SK-N-SH treated with all-trans-retinoic acid at 6 μM for 48 hours (cell line): ENCODE measurements at regions not wholly inside any gene's neighbourhood (a gene's known extent, or its start where the extent isn't known, plus 50 kb on each side); places are given as distances from the start of the nearest gene placed in this dataset.

Experiments used
- ATAC-seq: fragments of 200-7000 bp; cut with Tn5 transposase; 3 replicates; pipeline ENCODE4 v1.9.1; 2020; ENCODE audit warnings: mild to moderate bottlenecking, moderate library complexity
- ARNTL ChIP-seq: fragments of 450-650 bp; formaldehyde crosslinking; IDR thresholded peaks from 2 replicates; pipeline ENCODE4 v1.5.0; 2020; ENCODE audit warnings: low read depth, mild to moderate bottlenecking, moderate library complexity, borderline replicate concordance
- ESRRG ChIP-seq: fragments of 250-450 bp; sonication (Bioruptor Pico); IDR thresholded peaks from 2 replicates; pipeline ENCODE4 v1.6.1; 2021; ENCODE audit warnings: mild to moderate bottlenecking
- GLIS3 ChIP-seq: fragments of 250-450 bp; sonication (Bioruptor Pico); IDR thresholded peaks from 2 replicates; pipeline ENCODE4 v1.5.0; 2020; ENCODE audit warnings: mild to moderate bottlenecking, moderate library complexity
- ISL1 ChIP-seq: fragments of 250-450 bp; sonication (Bioruptor Pico); IDR thresholded peaks from 2 replicates; pipeline ENCODE4 v2.1.2; 2022; ENCODE audit warnings: mild to moderate bottlenecking, moderate library complexity
- OSR1 ChIP-seq: fragments of 250-450 bp; sonication (Bioruptor Pico); IDR thresholded peaks from 2 replicates; pipeline ENCODE4 v1.8.0; 2022; ENCODE audit warnings: moderate library complexity, mild to moderate bottlenecking, inconsistent platforms
- PATZ1 ChIP-seq: fragments of 250-450 bp; sonication (Bioruptor Pico); IDR thresholded peaks from 2 replicates; pipeline ENCODE4 v1.8.0; 2020; ENCODE audit warnings: mild to moderate bottlenecking, moderate library complexity, borderline replicate concordance
- PPARA ChIP-seq: fragments of 250-450 bp; sonication (Bioruptor Pico); IDR thresholded peaks from 2 replicates; pipeline ENCODE4 v1.5.0; 2020; ENCODE audit warnings: mild to moderate bottlenecking, borderline replicate concordance
- RARB ChIP-seq: fragments of 250-450 bp; sonication (Bioruptor Pico); IDR thresholded peaks from 2 replicates; pipeline ENCODE4 v1.8.0; 2021; ENCODE audit warnings: mild to moderate bottlenecking, moderate library complexity
- SNAI2 ChIP-seq: fragments of 250-450 bp; sonication (Bioruptor Pico); IDR thresholded peaks from 2 replicates; pipeline ENCODE4 v1.5.0; 2020; ENCODE audit warnings: mild to moderate bottlenecking, moderate library complexity
- TCF4 ChIP-seq: fragments of 250-450 bp; sonication (Bioruptor Pico); IDR thresholded peaks from 2 replicates; pipeline ENCODE4 v1.8.0; 2021; ENCODE audit warnings: mild to moderate bottlenecking, moderate library complexity, borderline replicate concordance
- TOX ChIP-seq: fragments of 250-450 bp; sonication (Bioruptor Pico); IDR thresholded peaks from 2 replicates; pipeline ENCODE4 v1.8.0; 2021; ENCODE audit warnings: mild to moderate bottlenecking, moderate library complexity, borderline replicate concordance
- ZC3H10 ChIP-seq: fragments of 250-450 bp; sonication (Bioruptor Pico); IDR thresholded peaks from 2 replicates; pipeline ENCODE4 v1.5.1; 2021; ENCODE audit warnings: mild to moderate bottlenecking, moderate library complexity
- ZFP3 ChIP-seq: fragments of 250-450 bp; sonication (Bioruptor Pico); IDR thresholded peaks from 2 replicates; pipeline ENCODE4 v1.5.0; 2020; ENCODE audit warnings: mild to moderate bottlenecking, moderate library complexity
- ZNF565 ChIP-seq: fragments of 450-650 bp; formaldehyde crosslinking; conservative IDR thresholded peaks from 2 replicates; pipeline ENCODE4 v1.5.0; 2020; ENCODE audit warnings: low read depth, mild to moderate bottlenecking, moderate library complexity
- ZNF8 ChIP-seq: fragments of 450-650 bp; formaldehyde crosslinking; IDR thresholded peaks from 2 replicates; pipeline ENCODE4 v1.5.0; 2020; ENCODE audit warnings: mild to moderate bottlenecking, moderate library complexity
- TF ChIP-seq, protein P1 (sequence below): fragments of 250-450 bp; sonication (Bioruptor Pico); IDR thresholded peaks from 2 replicates; pipeline ENCODE4 v1.5.0; 2020; ENCODE audit warnings: mild to moderate bottlenecking, moderate library complexity
- TF ChIP-seq, protein P2 (sequence below): fragments of 250-450 bp; sonication (Bioruptor Pico); IDR thresholded peaks from 2 replicates; pipeline ENCODE4 v1.5.1; 2020; ENCODE audit warnings: low read depth, mild to moderate bottlenecking, moderate library complexity
- TF ChIP-seq, protein P3 (sequence below): fragments of 250-450 bp; sonication (Bioruptor Pico); IDR thresholded peaks from 2 replicates; pipeline ENCODE4 v1.8.0; 2021; ENCODE audit warnings: low read depth, mild to moderate bottlenecking, moderate library complexity, borderline replicate concordance

DNA sequence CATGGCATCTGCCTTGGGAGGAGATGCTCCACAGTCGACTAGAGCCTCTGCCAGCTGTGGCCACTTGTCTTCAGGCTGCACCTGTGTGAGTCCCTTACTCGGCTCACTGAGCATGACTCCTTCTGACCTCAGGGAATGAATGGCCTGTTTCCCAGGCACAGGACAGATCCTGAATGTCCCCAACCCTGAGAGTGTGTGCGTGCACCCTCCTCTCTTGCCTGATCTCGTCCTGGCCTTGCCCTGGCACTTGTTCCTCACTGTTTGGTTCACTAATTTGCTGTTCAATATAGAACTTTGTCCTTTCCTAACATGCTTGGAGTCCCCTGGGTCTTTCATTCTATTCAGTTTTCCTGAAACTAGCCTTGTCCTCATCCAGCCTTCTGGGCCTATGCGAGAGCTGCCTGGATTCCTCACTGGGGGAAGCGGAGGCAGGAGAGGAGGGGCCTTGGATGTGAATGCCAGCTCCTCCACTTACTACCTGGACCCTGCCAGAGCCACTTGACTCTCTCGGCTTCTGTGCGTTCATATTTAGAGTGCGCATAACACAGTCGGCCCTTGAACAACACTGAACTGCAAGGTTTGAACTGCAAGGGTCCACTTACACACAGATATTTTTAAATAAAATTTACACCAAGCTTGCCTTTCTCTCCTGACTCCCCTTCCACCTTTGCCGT, 184.8 kb downstream of the ACKR3 start:
- no peak for ATAC-seq
- no peak for TF ChIP-seq ZNF8 (CRISPR knock-in tag)
- no peak for TF ChIP-seq TOX (CRISPR knock-in tag)
- no peak for TF ChIP-seq ZFP3 (CRISPR knock-in tag)
- no peak for TF ChIP-seq ISL1
- TF ChIP-seq ESRRG (CRISPR knock-in tag), result no peak
- TF ChIP-seq RARB (CRISPR knock-in tag), result no peak
- no peak for TF ChIP-seq ZNF565 (CRISPR knock-in tag)
- no peak for TF ChIP-seq PATZ1
- TF ChIP-seq, protein P1, sequence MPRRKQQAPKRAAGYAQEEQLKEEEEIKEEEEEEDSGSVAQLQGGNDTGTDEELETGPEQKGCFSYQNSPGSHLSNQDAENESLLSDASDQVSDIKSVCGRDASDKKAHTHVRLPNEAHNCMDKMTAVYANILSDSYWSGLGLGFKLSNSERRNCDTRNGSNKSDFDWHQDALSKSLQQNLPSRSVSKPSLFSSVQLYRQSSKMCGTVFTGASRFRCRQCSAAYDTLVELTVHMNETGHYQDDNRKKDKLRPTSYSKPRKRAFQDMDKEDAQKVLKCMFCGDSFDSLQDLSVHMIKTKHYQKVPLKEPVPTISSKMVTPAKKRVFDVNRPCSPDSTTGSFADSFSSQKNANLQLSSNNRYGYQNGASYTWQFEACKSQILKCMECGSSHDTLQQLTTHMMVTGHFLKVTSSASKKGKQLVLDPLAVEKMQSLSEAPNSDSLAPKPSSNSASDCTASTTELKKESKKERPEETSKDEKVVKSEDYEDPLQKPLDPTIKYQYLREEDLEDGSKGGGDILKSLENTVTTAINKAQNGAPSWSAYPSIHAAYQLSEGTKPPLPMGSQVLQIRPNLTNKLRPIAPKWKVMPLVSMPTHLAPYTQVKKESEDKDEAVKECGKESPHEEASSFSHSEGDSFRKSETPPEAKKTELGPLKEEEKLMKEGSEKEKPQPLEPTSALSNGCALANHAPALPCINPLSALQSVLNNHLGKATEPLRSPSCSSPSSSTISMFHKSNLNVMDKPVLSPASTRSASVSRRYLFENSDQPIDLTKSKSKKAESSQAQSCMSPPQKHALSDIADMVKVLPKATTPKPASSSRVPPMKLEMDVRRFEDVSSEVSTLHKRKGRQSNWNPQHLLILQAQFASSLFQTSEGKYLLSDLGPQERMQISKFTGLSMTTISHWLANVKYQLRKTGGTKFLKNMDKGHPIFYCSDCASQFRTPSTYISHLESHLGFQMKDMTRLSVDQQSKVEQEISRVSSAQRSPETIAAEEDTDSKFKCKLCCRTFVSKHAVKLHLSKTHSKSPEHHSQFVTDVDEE (CRISPR knock-in tag), result no peak

DNA sequence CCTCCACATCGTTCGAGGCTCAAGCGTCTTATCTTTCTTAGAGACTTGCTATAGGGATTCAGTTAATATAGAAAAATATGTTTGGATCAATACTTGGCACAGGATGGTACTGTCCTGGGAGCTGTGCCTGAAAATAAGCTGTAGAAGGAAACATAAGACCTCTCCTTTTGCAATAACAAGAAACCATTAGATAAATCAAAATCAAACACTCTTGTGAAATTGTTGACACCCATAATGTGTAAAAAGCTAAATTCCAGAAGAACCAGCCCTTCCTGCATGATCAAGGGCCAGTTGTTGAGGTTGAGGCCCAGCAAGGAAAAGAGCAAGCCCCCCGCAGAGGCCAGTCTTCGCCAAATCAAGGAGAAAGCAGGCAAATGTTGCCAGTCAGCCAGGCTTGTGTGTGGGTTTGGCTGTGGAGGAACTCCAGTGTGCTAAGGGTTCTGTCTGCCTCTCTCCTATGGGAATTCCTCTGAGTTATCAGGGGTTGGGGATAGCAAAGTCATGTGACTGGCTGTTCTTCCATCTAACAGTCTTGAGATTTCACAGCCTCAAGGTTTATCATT, 185.7 kb downstream of the ACKR3 start:
- no peak for TF ChIP-seq ZNF8 (CRISPR knock-in tag)
- no peak for TF ChIP-seq ARNTL (CRISPR knock-in tag)
- no peak for TF ChIP-seq PATZ1
- TF ChIP-seq ISL1, result no peak
- TF ChIP-seq, protein P1 (CRISPR knock-in tag), result no peak
- TF ChIP-seq ZC3H10 (CRISPR knock-in tag), result no peak
- no peak for TF ChIP-seq SNAI2
- TF ChIP-seq ZFP3 (CRISPR knock-in tag), result no peak
- no peak for TF ChIP-seq OSR1 (CRISPR knock-in tag)
- TF ChIP-seq, protein P2, sequence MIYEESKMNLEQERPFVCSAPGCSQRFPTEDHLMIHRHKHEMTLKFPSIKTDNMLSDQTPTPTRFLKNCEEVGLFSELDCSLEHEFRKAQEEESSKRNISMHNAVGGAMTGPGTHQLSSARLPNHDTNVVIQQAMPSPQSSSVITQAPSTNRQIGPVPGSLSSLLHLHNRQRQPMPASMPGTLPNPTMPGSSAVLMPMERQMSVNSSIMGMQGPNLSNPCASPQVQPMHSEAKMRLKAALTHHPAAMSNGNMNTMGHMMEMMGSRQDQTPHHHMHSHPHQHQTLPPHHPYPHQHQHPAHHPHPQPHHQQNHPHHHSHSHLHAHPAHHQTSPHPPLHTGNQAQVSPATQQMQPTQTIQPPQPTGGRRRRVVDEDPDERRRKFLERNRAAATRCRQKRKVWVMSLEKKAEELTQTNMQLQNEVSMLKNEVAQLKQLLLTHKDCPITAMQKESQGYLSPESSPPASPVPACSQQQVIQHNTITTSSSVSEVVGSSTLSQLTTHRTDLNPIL (CRISPR knock-in tag), result no peak
- no peak for TF ChIP-seq PPARA
- TF ChIP-seq ESRRG (CRISPR knock-in tag), result no peak
- ATAC-seq, result no peak

DNA sequence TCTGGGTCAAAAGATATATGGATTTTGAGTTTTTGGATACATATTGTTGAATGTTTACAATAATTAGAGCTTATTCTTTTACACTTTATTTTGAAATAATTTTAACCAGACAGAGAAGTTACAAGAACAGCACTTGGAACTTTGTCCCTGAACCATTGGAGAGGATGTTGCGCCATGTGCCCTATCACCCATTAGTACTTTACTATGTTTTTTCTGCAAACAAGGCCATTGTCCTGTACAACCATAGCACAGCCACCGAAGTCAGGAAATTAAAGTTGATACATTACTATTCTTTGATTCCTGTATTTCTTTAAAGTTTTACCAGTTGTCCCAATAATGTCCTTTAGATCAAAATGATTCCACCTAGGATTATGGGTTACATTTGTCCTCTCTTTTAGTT, 188.8 kb downstream of the ACKR3 start:
- ATAC-seq, result no peak
- TF ChIP-seq TCF4 (CRISPR knock-in tag) (no peak), ARNTL (CRISPR knock-in tag) (no peak), RARB (CRISPR knock-in tag) (no peak), ZC3H10 (CRISPR knock-in tag) (no peak), GLIS3 (CRISPR knock-in tag) (no peak), ISL1 (no peak), OSR1 (CRISPR knock-in tag) (no peak), ZFP3 (CRISPR knock-in tag) (no peak), ESRRG (CRISPR knock-in tag) (no peak)
- TF ChIP-seq, protein P3, sequence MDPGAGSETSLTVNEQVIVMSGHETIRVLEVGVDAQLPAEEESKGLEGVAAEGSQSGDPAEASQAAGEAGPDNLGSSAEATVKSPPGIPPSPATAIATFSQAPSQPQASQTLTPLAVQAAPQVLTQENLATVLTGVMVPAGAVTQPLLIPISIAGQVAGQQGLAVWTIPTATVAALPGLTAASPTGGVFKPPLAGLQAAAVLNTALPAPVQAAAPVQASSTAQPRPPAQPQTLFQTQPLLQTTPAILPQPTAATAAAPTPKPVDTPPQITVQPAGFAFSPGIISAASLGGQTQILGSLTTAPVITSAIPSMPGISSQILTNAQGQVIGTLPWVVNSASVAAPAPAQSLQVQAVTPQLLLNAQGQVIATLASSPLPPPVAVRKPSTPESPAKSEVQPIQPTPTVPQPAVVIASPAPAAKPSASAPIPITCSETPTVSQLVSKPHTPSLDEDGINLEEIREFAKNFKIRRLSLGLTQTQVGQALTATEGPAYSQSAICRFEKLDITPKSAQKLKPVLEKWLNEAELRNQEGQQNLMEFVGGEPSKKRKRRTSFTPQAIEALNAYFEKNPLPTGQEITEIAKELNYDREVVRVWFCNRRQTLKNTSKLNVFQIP, result no peak
